SU-DHL-6 (cell line): ENCODE measurements at regions not wholly inside any gene's neighbourhood (a gene's known extent, or its start where the extent isn't known, plus 50 kb on each side); places are given as distances from the start of the nearest gene placed in this dataset.

ENCODE experiments used
- EZH2phosphoT487 ChIP-seq: fragments of 200-600 bp; sonication (generic), shearing (Covaris generic); conservative IDR thresholded peaks from 2 replicates; pipeline ENCODE4 v1.6.1; 2018; ENCODE audit warnings: mild to moderate bottlenecking, antibody characterized with exemption, low read length, moderate library complexity, mixed read lengths
- TF ChIP-seq, protein P1 (sequence below): fragments of 200-600 bp; sonication (generic); IDR thresholded peaks from one replicate; pipeline ENCODE4 v1.5.1; 2017; ENCODE audit warnings: antibody characterized with exemption, mild to moderate bottlenecking, low read length, moderate library complexity; ENCODE audit not compliant: insufficient read depth, poor library complexity, severe bottlenecking

DNA sequence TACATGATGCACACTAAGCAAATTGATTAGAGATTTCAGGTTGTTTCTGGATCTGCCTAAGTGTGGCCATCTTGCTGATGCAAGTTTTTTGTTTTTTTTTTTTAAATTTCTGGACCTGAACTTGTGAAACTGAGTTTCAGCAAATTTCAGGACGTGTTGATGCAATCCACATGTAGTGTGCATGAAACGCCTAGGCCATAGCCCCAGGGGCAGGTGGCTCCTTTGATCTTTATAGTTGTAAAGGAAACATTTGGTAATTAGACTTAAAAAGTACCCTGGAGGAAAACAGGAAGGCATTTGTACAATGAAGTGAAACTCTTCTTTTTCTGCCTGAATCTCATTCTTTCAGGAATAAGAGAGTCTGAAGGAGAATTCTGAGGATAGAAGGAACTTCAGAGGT lies 162.2 kb upstream of the LHX8 start:
- TF ChIP-seq, protein P1, sequence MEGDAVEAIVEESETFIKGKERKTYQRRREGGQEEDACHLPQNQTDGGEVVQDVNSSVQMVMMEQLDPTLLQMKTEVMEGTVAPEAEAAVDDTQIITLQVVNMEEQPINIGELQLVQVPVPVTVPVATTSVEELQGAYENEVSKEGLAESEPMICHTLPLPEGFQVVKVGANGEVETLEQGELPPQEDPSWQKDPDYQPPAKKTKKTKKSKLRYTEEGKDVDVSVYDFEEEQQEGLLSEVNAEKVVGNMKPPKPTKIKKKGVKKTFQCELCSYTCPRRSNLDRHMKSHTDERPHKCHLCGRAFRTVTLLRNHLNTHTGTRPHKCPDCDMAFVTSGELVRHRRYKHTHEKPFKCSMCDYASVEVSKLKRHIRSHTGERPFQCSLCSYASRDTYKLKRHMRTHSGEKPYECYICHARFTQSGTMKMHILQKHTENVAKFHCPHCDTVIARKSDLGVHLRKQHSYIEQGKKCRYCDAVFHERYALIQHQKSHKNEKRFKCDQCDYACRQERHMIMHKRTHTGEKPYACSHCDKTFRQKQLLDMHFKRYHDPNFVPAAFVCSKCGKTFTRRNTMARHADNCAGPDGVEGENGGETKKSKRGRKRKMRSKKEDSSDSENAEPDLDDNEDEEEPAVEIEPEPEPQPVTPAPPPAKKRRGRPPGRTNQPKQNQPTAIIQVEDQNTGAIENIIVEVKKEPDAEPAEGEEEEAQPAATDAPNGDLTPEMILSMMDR: no peak
- no peak for TF ChIP-seq EZH2phosphoT487
